ENCODE measurements at regions not wholly inside any gene's neighbourhood (a gene's known extent, or its start where the extent isn't known, plus 50 kb on each side); places are given as distances from the start of the nearest gene placed in this dataset.

GRCh38 chr15:95958382-95958781, 372.1 kb upstream of the NR2F2 start:
- Histone ChIP-seq H3K4me1 (replicated peaks in 1 of 4; ENCODE audit: control insufficient read depth in 3 of 4, insufficient read depth in 4 of 4, low read length in 3 of 4) (peaks cover 0 to 4% (median 1%) of the 10 kb centered on the region in 4 experiments; a peak in 1 of 7 replicates), H3K23me2 (ENCODE audit: low read depth, low read length) (no peaks in the 10 kb centered on the region), H3K4me3 (ENCODE audit: extremely low read depth in 1 of 4, insufficient read depth in 2 of 4, low read depth in 3 of 4, low read length in 4 of 4) (no peak overlapping the region), H2BK12ac (ENCODE audit: low read depth, low read length) (no peak overlapping the region), H3K23ac (ENCODE audit: insufficient read length) (no peak overlapping the region), H2BK20ac (ENCODE audit: low read length) (no peak overlapping the region), H3K4ac (replicated peaks; ENCODE audit: insufficient read length, low read depth, low read length) (no peak overlapping the region), H3K56ac (replicated peaks; ENCODE audit: insufficient read length, low read depth, low read length) (no peak overlapping the region), H3K79me1 (ENCODE audit: low read depth, low read length) (no peaks in the 10 kb centered on the region), H3K27ac (ENCODE audit: low read depth, low read length) (no peak overlapping the region), H3K79me2 (ENCODE audit: control insufficient read depth in 1 of 2, insufficient read depth in 2 of 2, low read length in 2 of 2) (no peaks in the 10 kb centered on the region), H2AFZ (ENCODE audit: low read length) (no peak overlapping the region), H3K27me3 (replicated peaks in 1 of 4; ENCODE audit: control insufficient read depth in 3 of 4, extremely low read depth in 1 of 4, insufficient read depth in 3 of 4, low read length in 3 of 4) (no peaks in the 10 kb centered on the region), H4K5ac (ENCODE audit: insufficient read length, low read depth, low read length) (no peak overlapping the region), H4K8ac (ENCODE audit: extremely low read depth, insufficient read depth, low read length) (no peak overlapping the region), H3K9ac (replicated peaks in 1 of 4; ENCODE audit: extremely low read depth in 1 of 4, low read depth in 3 of 4, low read length in 3 of 4) (no peak overlapping the region), H3K9me3 (ENCODE audit: insufficient read depth in 2 of 2, low read depth in 1 of 2, low read length in 1 of 2) (peaks cover 2 to 7% of the 10 kb centered on the region in 2 experiments; a peak in 1 of 4 replicates), H2AK5ac (ENCODE audit: low read depth, low read length) (no peak overlapping the region), H2BK5ac (ENCODE audit: low read depth, low read length) (no peak overlapping the region), H4K91ac (replicated peaks; ENCODE audit: insufficient read length, low read length) (no peak overlapping the region), H3K4me2 (ENCODE audit: insufficient read depth in 1 of 2, low read depth in 2 of 2, low read length in 2 of 2) (no peak overlapping the region), H2BK15ac (ENCODE audit: low read length) (no peak overlapping the region), H3K18ac (ENCODE audit: extremely low read depth, low read length) (no peak overlapping the region), H3K36me3 (ENCODE audit: control insufficient read depth in 2 of 4, insufficient read depth in 4 of 4, low read length in 3 of 4) (no peaks in the 10 kb centered on the region), H4K20me1 (replicated peaks in 1 of 2; ENCODE audit: control insufficient read depth in 1 of 2, insufficient read depth in 2 of 2, low read length in 2 of 2) (no peaks in the 10 kb centered on the region), H2BK120ac (replicated peaks; ENCODE audit: low read depth, low read length) (no peak overlapping the region), H3K14ac (ENCODE audit: insufficient read length) (no peak overlapping the region)
- no peak for FAIRE-seq
- no peak for DNase-seq (ENCODE audit: low read depth in 1 of 2, low spot score in 2 of 2)
- ChIA-PET POLR2A (ENCODE audit: partially characterized antibody) (no interaction called here), CTCF (ENCODE audit: partially characterized antibody) (interaction anchor here (0.6 kb wide), 1 partner anchor 12 kb away, joined by 3 read pairs; no protein-coding TSS in a partner anchor)
- WGBS, 2 experiments (ENCODE audit: extremely low coverage in 1 of 2, insufficient coverage in 1 of 2, insufficient read length in 1 of 2, insufficient replicate concordance in 2 of 2, low coverage in 1 of 2, low lambda C conversion rate in 2 of 2, missing lambda C conversion rate in 1 of 2): 100% methylated on average over 5 of the region's 5 CpGs; no CpG with 5 or more reads in 1 of the 2 experiments
- TF ChIP-seq KDM1A (IDR thresholded peaks at IDR 0.05; ENCODE audit: borderline replicate concordance, low read length) (no peak), NANOG (IDR thresholded peaks at IDR 0.05; ENCODE audit: insufficient read depth, low read depth, low read length, poor library complexity, severe bottlenecking) (no peak), CHD2 (IDR thresholded peaks at IDR 0.05; ENCODE audit: low read length) (no peak), SIRT6 (IDR thresholded peaks at IDR 0.05; ENCODE audit: low read length) (no peak), E2F6 (IDR thresholded peaks at IDR 0.05) (no peak), POLR2AphosphoS5 (IDR thresholded peaks at IDR 0.05; ENCODE audit: low read depth, low read length) (no peak), EZH2 (IDR thresholded peaks at IDR 0.05; ENCODE audit: low read depth, low read length, severe bottlenecking) (no peak), RNF2 (IDR thresholded peaks at IDR 0.05; ENCODE audit: borderline replicate concordance, low read depth, low read length, missing control alignments, poor library complexity, severe bottlenecking) (no peak), TEAD4 (IDR thresholded peaks at IDR 0.05; ENCODE audit: low read depth, low read length) (no peak), ZNF274 (IDR thresholded peaks at IDR 0.05; ENCODE audit: borderline replicate concordance, extremely low read depth, low read length) (no peak), SP1 (IDR thresholded peaks at IDR 0.05; ENCODE audit: low read depth, low read length) (no peak), SRF (IDR thresholded peaks at IDR 0.05; ENCODE audit: low read depth, low read length) (no peak), FOSL1 (IDR thresholded peaks at IDR 0.05; ENCODE audit: insufficient read depth, low read depth, low read length) (no peak), POLR2A (IDR thresholded peaks at IDR 0.05; ENCODE audit: control extremely low read depth in 1 of 2, low read depth in 2 of 2, low read length in 2 of 2) (no peak), RBBP5 (IDR thresholded peaks at IDR 0.05; ENCODE audit: borderline replicate concordance, low read depth, low read length) (no peak)

All from H1 (cell line).